GM12872 (cell line): ENCODE measurements at regions not wholly inside any gene's neighbourhood (a gene's known extent, or its start where the extent isn't known, plus 50 kb on each side); places are given as distances from the start of the nearest gene placed in this dataset.

Experiments used
- CTCF ChIP-seq: IDR thresholded peaks from 3 replicates; pipeline ENCODE4 v1.5.1; 2011; ENCODE audit warnings: low read depth, mild to moderate bottlenecking, low read length, moderate library complexity; ENCODE audit not compliant: insufficient read depth

GRCh38 chr21:39040494-39041110, 142.6 kb downstream of the PSMG1 start:
- no peak for TF ChIP-seq CTCF

- TF ChIP-seq CTCF, result peak; percentile 16; the same call in 1 of the 3 replicates
These were observed 145.3 kb downstream of the PSMG1 start for GRCh38 chr21:39037807-39038405.

- no peak for TF ChIP-seq CTCF
These were observed 146.7 kb downstream of the PSMG1 start for GRCh38 chr21:39036581-39036980.

GRCh38 chr21:39034590-39035536, 148.4 kb downstream of the PSMG1 start:
- no peak for TF ChIP-seq CTCF

GRCh38 chr21:39033878-39034589, 149.2 kb downstream of the PSMG1 start:
- TF ChIP-seq CTCF, result no peak

GRCh38 chr21:39029900-39030884, 153.1 kb downstream of the PSMG1 start:
- TF ChIP-seq CTCF, result no peak
